Pancreas (tissue), 10 donors: ENCODE measurements at regions not wholly inside any gene's neighbourhood (a gene's known extent, or its start where the extent isn't known, plus 50 kb on each side); places are given as distances from the start of the nearest gene placed in this dataset.

Experiments used
- ATAC-seq, 4 donors: fragments of 200-7000 bp; cut with Tn5 transposase; one replicate each; pipeline versions ENCODE4 v1.8.0 to v1.9.1; 2020; ENCODE audit warnings: mild to moderate bottlenecking in 4 of 4, moderate library complexity in 4 of 4
- DNase-seq, 6 donors: peaks; one replicate each; pipeline ENCODE4 v3.0.0-alpha.2; 2020
- FAIRE-seq: peaks from 2 replicates; lab custom pipeline; 2012; peaks lifted over from hg19 to GRCh38; lab: Jason Lieb, UNC
- H3K27ac ChIP-seq, 4 donors: fragments of 200-600 bp; sonication (generic); 1 replicate in 3 of 4; 2 replicates in 1 of 4; pipeline versions ENCODE4 v1.5.0 to v1.8.0; 2020
- H3K27me3 ChIP-seq, 4 donors: fragments of 200-600 bp; one replicate each; pipeline ENCODE4 v1.8.0; 2021
- H3K36me3 ChIP-seq, 3 donors: fragments of 200-600 bp; sonication (generic) in 1 of 3; one replicate each; pipeline versions ENCODE4 v1.5.0 to v1.8.0; 2020 to 2021
- H3K4me1 ChIP-seq, 3 donors: fragments of 200-600 bp; one replicate each; pipeline ENCODE4 v1.8.0; 2021
- H3K4me3 ChIP-seq, 4 donors: fragments of 200-600 bp; sonication (generic) in 2 of 4; one replicate each; pipeline versions ENCODE4 v1.5.0 to v1.8.0; 2020 to 2021
- H3K9me3 ChIP-seq, 4 donors: fragments of 200-600 bp; one replicate each; pipeline ENCODE4 v1.8.0; 2021
- CTCF ChIP-seq, 4 donors: fragments of 200-600 bp; sonication (generic) in 3 of 4; IDR thresholded peaks; one replicate each; pipeline versions ENCODE4 v1.5.0 to v1.8.0; 2021; ENCODE audit warnings: antibody characterized with exemption in 4 of 4
- WGBS, 2 donors: extraction: QIAGEN DNeasy Blood & Tissue Kit; methylation state at CpG; one replicate each; pipeline ENCODE4 v1.1.7; 2013; 5-methylcytosine and 5-hydroxymethylcytosine counted together
- intact Hi-C, 3 donors: fragments of 100-400 bp; cut with DNase I; formaldehyde crosslinking; loops; one replicate each; pipeline versions ENCODE4 v1.11.1 to v1.14.2; 2022
- donor health status: healthy with polysubstance abuse.
- donor health status: DM: no; HTN: no; CAD: no; lungs with moderate emphysema.
- donor health status: DM: no; HTN: no; CAD: no.
- donor health status: control.
- donor health status: control.
- donor health status: Bipolar disorder and iron deficiency.
- donor health status: DM: yes; HTN: yes; CAD: no.
- donor health status: DM: no; HTN: no; CAD: no.
- donor health status: DM: no; HTN: no; CAD: no.
- donor health status: DM: yes; HTN: yes; CAD: no.

DNA sequence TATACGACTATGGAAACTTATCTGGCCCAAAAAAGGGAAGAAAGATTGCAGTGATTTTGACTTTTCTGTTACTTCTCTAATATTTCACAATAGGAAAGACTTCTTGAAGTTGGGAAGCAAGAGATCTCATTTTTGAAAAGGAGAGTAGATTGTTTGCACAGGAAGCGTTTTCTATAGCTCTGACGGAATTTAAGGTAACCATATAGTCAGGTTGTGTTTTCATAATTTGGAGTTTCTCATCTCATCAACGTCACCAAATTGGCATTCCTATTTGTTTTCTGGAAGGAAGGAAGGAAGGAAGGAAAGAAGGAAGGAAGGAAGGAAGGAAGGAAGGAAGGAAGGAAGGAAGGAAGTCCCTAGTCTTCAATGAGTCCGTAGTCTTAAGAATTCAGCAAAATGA lies 732.0 kb downstream of the XPNPEP1 start:
- no peak for DNase-seq
- H3K27ac ChIP-seq = no peak overlapping the region
- no peak for TF ChIP-seq CTCF (IDR thresholded peaks at IDR 0.05)
- H3K27me3 ChIP-seq = no peaks in the 10 kb centered on the region
- ATAC-seq = no peak
- 77 to 86% methylated on average over 5 of the region's 5 CpGs for WGBS, 2 donors
- no peaks in the 10 kb centered on the region for H3K36me3 ChIP-seq
- no peaks in the 10 kb centered on the region for H3K4me1 ChIP-seq
- FAIRE-seq = no peak
- H3K9me3 ChIP-seq = no peaks in the 10 kb centered on the region
- intact Hi-C loops = no loop called here
- no peak overlapping the region for H3K4me3 ChIP-seq

GRCh38 chr10:109187677-109188076 lies 735.6 kb downstream of the XPNPEP1 start:
- TF ChIP-seq CTCF (IDR thresholded peaks at IDR 0.05) = no peak
- ATAC-seq (no peak), FAIRE-seq (no peak), DNase-seq (no peak)
- Histone ChIP-seq H3K27me3 (no peaks in the 10 kb centered on the region), H3K9me3 (no peaks in the 10 kb centered on the region), H3K4me1 (no peaks in the 10 kb centered on the region), H3K4me3 (no peak overlapping the region), H3K27ac (no peak overlapping the region), H3K36me3 (no peaks in the 10 kb centered on the region)
- WGBS, 2 donors = 11 to 43% methylated on average over 2 of the region's 2 CpGs
- intact Hi-C loops = no loop called here

DNA sequence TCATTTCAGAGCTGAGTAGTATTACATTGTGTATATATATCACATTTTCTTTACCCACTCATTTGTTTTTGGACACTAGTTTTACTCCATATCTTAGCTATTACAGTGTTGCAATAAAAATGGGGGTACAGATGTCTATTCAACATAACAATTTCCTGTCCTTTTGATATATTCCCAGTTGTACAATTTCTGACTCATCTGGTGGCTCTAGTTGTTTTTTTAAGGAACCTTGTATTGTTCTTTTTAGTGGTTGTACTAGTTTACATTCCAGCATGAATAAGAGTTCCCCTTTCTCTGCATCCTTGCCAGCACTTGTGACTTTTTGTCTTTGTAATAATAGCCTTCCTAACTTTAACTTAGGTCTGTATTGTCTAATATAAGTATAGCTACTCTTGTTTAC lies 739.9 kb downstream of the XPNPEP1 start:
- intact Hi-C loops = no loop called here
- TF ChIP-seq CTCF (IDR thresholded peaks at IDR 0.05) = no peak
- ATAC-seq = no peak
- FAIRE-seq = no peak
- Histone ChIP-seq H3K4me1 (no peaks in the 10 kb centered on the region), H3K27ac (no peak overlapping the region), H3K36me3 (no peaks in the 10 kb centered on the region), H3K4me3 (no peak overlapping the region), H3K9me3 (no peaks in the 10 kb centered on the region), H3K27me3 (no peaks in the 10 kb centered on the region)
- no peak for DNase-seq

DNA sequence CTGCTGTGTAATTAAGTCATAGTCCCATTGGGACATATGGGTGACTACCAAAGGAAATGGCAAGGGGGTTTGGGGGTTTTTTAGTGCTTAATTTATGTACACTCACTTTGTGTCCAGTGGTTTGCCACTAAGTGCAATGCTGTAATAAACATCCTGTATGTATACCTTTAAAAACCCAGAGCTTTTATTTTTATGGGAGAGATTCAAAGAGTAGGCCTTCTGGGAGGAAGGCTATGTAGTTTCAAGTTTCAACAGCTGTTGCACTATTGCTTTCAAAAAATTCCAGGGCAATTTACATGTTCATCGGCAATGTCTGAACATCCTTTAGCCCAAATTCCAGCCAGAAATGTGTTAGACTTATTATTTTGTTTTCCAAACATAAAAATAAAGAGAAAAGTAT lies 744.7 kb downstream of the XPNPEP1 start:
- Histone ChIP-seq H3K4me1 (no peaks in the 10 kb centered on the region), H3K9me3 (no peaks in the 10 kb centered on the region), H3K27ac (no peak overlapping the region), H3K36me3 (no peaks in the 10 kb centered on the region), H3K27me3 (no peaks in the 10 kb centered on the region), H3K4me3 (no peak overlapping the region)
- ATAC-seq (no peak), FAIRE-seq (no peak), DNase-seq (no peak)
- intact Hi-C loops = no loop called here
- WGBS, 2 donors = 87 to 93% methylated on average over 1 of the region's 1 CpG
- no peak for TF ChIP-seq CTCF (IDR thresholded peaks at IDR 0.05)

DNA sequence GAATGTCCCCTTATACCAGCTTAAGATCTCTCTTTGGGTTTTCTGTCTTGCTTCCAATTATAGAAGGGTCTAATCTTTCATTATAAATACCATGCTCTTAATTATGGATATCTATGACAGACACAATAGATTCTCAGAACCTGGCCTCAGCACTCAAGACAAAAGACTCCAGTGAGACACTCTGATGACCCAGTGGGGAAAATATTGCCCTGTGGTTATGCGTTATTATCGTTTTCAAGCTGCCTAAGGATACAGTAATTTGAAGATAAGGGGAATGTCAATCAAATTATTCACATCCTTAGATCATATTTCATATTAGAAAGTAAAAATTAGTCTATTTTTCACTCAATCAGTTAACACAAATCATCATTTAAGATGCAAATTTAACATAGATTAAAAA lies 748.8 kb downstream of the XPNPEP1 start:
- no peak overlapping the region for H3K27ac ChIP-seq

More for the DNA sequence above, 748.8 kb downstream of the XPNPEP1 start:
- Histone ChIP-seq H3K4me3 (no peak overlapping the region), H3K4me1 (no peaks in the 10 kb centered on the region), H3K9me3 (no peaks in the 10 kb centered on the region), H3K36me3 (no peaks in the 10 kb centered on the region), H3K27me3 (peaks cover 0 to 4% (median 0%) of the 10 kb centered on the region in 4 donors)
- intact Hi-C loops = no loop called here
- DNase-seq = no peak
- WGBS, 2 donors = 75 to 83% methylated on average over 2 of the region's 2 CpGs
- no peak for ATAC-seq
- no peak for FAIRE-seq
- no peak for TF ChIP-seq CTCF (IDR thresholded peaks at IDR 0.05)
